Thyroid gland (tissue), 4 donors: ENCODE measurements at regions not wholly inside any gene's neighbourhood (a gene's known extent, or its start where the extent isn't known, plus 50 kb on each side); places are given as distances from the start of the nearest gene placed in this dataset.

ENCODE experiments used
- CTCF ChIP-seq, 6 experiments: fragments of 200-600 bp in 3 of 6; fragments of 450-650 bp in 3 of 6; sonication (generic) in 3 of 6; IDR thresholded peaks; one replicate each; pipeline ENCODE4 v1.5.1; 2016 to 2019; ENCODE audit warnings: antibody characterized with exemption in 6 of 6, mild to moderate bottlenecking in 2 of 6, inconsistent platforms in 1 of 6, moderate library complexity in 1 of 6
- POLR2A ChIP-seq, 2 donors: fragments of 450-650 bp; IDR thresholded peaks; one replicate each; pipeline ENCODE4 v1.6.1; 2017; ENCODE audit warnings: antibody characterized with exemption in 2 of 2, mild to moderate bottlenecking in 2 of 2, moderate library complexity in 1 of 2

GRCh38 chr10:65811931-65812525, 1113.8 kb upstream of the LRRTM3 start:
- TF ChIP-seq CTCF (IDR thresholded peaks at IDR 0.05) (no peak), POLR2A (IDR thresholded peaks at IDR 0.05) (no peak)
